Mesothelial cell of epicardium (in vitro differentiated cells): ENCODE measurements at regions not wholly inside any gene's neighbourhood (a gene's known extent, or its start where the extent isn't known, plus 50 kb on each side); places are given as distances from the start of the nearest gene placed in this dataset.

Source experiments
- DNase-seq, 2 experiments: peaks; one replicate each; pipeline ENCODE4 v3.0.0; 2021; ENCODE audit warnings: low spot score in 2 of 2; ENCODE audit not compliant: unreplicated experiment in 2 of 2
- H3K27ac Mint-ChIP-seq: 2 replicates; pipeline ENCODE4 v1.8.0; 2021; ENCODE audit warnings: mixed read lengths
- H3K27me3 Mint-ChIP-seq: 2 replicates; pipeline ENCODE4 v1.8.0; 2021; ENCODE audit warnings: low read depth, mixed read lengths
- H3K36me3 Mint-ChIP-seq: 2 replicates; pipeline ENCODE4 v1.8.0; 2021; ENCODE audit warnings: mixed read lengths
- H3K4me1 Mint-ChIP-seq: 2 replicates; pipeline ENCODE4 v1.8.0; 2021; ENCODE audit warnings: mixed read lengths
- H3K4me3 Mint-ChIP-seq: 2 replicates; pipeline ENCODE4 v1.8.0; 2021; ENCODE audit warnings: mild to moderate bottlenecking, moderate library complexity, mixed read lengths
- H3K9me3 Mint-ChIP-seq: 2 replicates; pipeline ENCODE4 v1.8.0; 2021; ENCODE audit warnings: mixed read lengths
- TF ChIP-seq, protein P1 (sequence below): fragments of 200-600 bp; sonication (generic); IDR thresholded peaks from one replicate; pipeline ENCODE4 v1.5.0; 2021; ENCODE audit warnings: antibody characterized with exemption; ENCODE audit not compliant: unreplicated experiment

DNA sequence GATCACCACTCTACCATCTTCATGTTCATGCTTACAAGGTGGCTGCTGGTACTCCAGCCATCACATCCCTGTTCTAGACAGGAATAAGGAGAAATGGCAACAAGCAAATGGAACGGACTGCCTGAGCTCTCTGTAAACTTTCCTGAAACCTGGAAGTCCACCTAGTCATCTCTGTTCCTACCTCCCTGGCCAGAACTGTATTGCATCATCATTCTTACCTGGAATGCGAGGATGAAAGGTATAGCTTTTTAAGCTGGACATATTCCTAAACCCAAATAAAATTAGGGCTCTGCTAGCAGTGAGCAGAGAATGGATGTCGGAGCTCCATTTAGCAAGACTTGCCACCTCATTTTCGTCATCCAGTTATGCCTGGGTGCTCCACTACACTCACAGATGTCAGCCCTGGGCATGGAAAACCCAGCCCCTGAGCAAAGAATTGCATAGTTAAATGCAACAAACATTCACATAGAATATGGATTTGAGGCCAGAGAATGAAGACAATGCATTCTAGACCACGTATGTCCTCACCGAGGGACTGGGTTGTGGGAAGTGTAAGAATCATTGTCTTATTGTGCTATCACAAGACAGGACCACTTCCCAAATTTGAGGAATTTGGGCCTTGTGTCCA lies 214.3 kb upstream of the CDYL start:
- peaks cover 18% of the 10 kb centered on the region for H3K4me1 Mint-ChIP-seq
- no peaks in the 10 kb centered on the region for H3K27me3 Mint-ChIP-seq
- no peak for DNase-seq
- no peaks in the 10 kb centered on the region for H3K36me3 Mint-ChIP-seq
- H3K27ac Mint-ChIP-seq: no peak overlapping the region
- peaks cover 4% of the 10 kb centered on the region for H3K9me3 Mint-ChIP-seq
- TF ChIP-seq, protein P1, sequence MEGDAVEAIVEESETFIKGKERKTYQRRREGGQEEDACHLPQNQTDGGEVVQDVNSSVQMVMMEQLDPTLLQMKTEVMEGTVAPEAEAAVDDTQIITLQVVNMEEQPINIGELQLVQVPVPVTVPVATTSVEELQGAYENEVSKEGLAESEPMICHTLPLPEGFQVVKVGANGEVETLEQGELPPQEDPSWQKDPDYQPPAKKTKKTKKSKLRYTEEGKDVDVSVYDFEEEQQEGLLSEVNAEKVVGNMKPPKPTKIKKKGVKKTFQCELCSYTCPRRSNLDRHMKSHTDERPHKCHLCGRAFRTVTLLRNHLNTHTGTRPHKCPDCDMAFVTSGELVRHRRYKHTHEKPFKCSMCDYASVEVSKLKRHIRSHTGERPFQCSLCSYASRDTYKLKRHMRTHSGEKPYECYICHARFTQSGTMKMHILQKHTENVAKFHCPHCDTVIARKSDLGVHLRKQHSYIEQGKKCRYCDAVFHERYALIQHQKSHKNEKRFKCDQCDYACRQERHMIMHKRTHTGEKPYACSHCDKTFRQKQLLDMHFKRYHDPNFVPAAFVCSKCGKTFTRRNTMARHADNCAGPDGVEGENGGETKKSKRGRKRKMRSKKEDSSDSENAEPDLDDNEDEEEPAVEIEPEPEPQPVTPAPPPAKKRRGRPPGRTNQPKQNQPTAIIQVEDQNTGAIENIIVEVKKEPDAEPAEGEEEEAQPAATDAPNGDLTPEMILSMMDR: no peak
- H3K4me3 Mint-ChIP-seq: no peak overlapping the region

- no peaks in the 10 kb centered on the region for H3K27me3 Mint-ChIP-seq
- H3K9me3 Mint-ChIP-seq: peaks cover 4% of the 10 kb centered on the region
- no peak for DNase-seq
- H3K4me1 Mint-ChIP-seq: peaks cover 15% of the 10 kb centered on the region
- TF ChIP-seq, protein P1: no peak
- H3K27ac Mint-ChIP-seq: no peak overlapping the region
- no peak overlapping the region for H3K4me3 Mint-ChIP-seq
- H3K36me3 Mint-ChIP-seq: no peaks in the 10 kb centered on the region
Measured at GRCh38 chr6:4561078-4561435, 215.1 kb upstream of the CDYL start.

GRCh38 chr6:4560221-4561077 lies 215.8 kb upstream of the CDYL start:
- no peak for DNase-seq

GRCh38 chr6:4559281-4559875 lies 216.8 kb upstream of the CDYL start:
- peaks cover 9% of the 10 kb centered on the region for H3K4me1 Mint-ChIP-seq
- H3K36me3 Mint-ChIP-seq: no peaks in the 10 kb centered on the region
- H3K9me3 Mint-ChIP-seq: peaks cover 4% of the 10 kb centered on the region
- no peak for DNase-seq
- no peak overlapping the region for H3K4me3 Mint-ChIP-seq
- no peak overlapping the region for H3K27ac Mint-ChIP-seq
- H3K27me3 Mint-ChIP-seq: no peaks in the 10 kb centered on the region
- TF ChIP-seq, protein P1: no peak

More at GRCh38 chr6:4560221-4561077, 215.8 kb upstream of the CDYL start:
- Mint-ChIP-seq H3K27me3 (no peaks in the 10 kb centered on the region), H3K4me1 (peaks cover 15% of the 10 kb centered on the region), H3K9me3 (peaks cover 4% of the 10 kb centered on the region), H3K36me3 (no peaks in the 10 kb centered on the region), H3K4me3 (no peak overlapping the region), H3K27ac (no peak overlapping the region)
- TF ChIP-seq, protein P1: no peak

GRCh38 chr6:4554645-4555044 lies 221.6 kb upstream of the CDYL start:
- TF ChIP-seq, protein P1: no peak
- Mint-ChIP-seq H3K36me3 (no peaks in the 10 kb centered on the region), H3K4me3 (no peak overlapping the region), H3K4me1 (no peaks in the 10 kb centered on the region), H3K27me3 (no peaks in the 10 kb centered on the region), H3K27ac (no peak overlapping the region), H3K9me3 (no peaks in the 10 kb centered on the region)
- no peak for DNase-seq
